ENCODE measurements at regions not wholly inside any gene's neighbourhood (a gene's known extent, or its start where the extent isn't known, plus 50 kb on each side); places are given as distances from the start of the nearest gene placed in this dataset.

- H3K79me2 ChIP-seq (ENCODE audit: insufficient read depth, low read length): no peaks in the 10 kb centered on the region
- no peak overlapping the region for H3K4me2 ChIP-seq (ENCODE audit: low read depth, low read length, poor library complexity, severe bottlenecking)
- no peak overlapping the region for H3K4me3 ChIP-seq (ENCODE audit: low read length, poor library complexity, severe bottlenecking)
- no peaks in the 10 kb centered on the region for H3K9me2 ChIP-seq (replicated peaks; ENCODE audit: low read depth, low read length)
- no peaks in the 10 kb centered on the region for H3F3A ChIP-seq (ENCODE audit: low read depth)
- no peaks in the 10 kb centered on the region for H3K27me3 ChIP-seq (ENCODE audit: insufficient read depth, low read length, poor library complexity, severe bottlenecking)
- H2AFZ ChIP-seq (ENCODE audit: low read length): no peak overlapping the region
- H3K4me1 ChIP-seq (ENCODE audit: insufficient read depth, low read length, poor library complexity, severe bottlenecking): no peaks in the 10 kb centered on the region
- H3K9me3 ChIP-seq (ENCODE audit: insufficient read depth, low read depth, low read length): no peaks in the 10 kb centered on the region
- no peak overlapping the region for H3K9ac ChIP-seq (ENCODE audit: low read depth, low read length, poor library complexity, severe bottlenecking)
- H3K36me3 ChIP-seq (ENCODE audit: insufficient read depth, low read length): no peaks in the 10 kb centered on the region
- TF ChIP-seq, protein P1, sequence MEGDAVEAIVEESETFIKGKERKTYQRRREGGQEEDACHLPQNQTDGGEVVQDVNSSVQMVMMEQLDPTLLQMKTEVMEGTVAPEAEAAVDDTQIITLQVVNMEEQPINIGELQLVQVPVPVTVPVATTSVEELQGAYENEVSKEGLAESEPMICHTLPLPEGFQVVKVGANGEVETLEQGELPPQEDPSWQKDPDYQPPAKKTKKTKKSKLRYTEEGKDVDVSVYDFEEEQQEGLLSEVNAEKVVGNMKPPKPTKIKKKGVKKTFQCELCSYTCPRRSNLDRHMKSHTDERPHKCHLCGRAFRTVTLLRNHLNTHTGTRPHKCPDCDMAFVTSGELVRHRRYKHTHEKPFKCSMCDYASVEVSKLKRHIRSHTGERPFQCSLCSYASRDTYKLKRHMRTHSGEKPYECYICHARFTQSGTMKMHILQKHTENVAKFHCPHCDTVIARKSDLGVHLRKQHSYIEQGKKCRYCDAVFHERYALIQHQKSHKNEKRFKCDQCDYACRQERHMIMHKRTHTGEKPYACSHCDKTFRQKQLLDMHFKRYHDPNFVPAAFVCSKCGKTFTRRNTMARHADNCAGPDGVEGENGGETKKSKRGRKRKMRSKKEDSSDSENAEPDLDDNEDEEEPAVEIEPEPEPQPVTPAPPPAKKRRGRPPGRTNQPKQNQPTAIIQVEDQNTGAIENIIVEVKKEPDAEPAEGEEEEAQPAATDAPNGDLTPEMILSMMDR (conservative IDR thresholded peaks at IDR 0.05; ENCODE audit: low read length): no peak
- TF ChIP-seq EZH2phosphoT487 (IDR thresholded peaks at IDR 0.05; ENCODE audit: borderline replicate concordance): no peak
- H4K20me1 ChIP-seq (ENCODE audit: insufficient read depth, low read length, poor library complexity, severe bottlenecking): no peaks in the 10 kb centered on the region
Measured at GRCh38 chr9:115598751-115599150, 480.8 kb upstream of the TNC start.

- Histone ChIP-seq H3K9me2 (replicated peaks; ENCODE audit: low read depth, low read length) (no peaks in the 10 kb centered on the region), H3K4me3 (ENCODE audit: low read length, poor library complexity, severe bottlenecking) (no peak overlapping the region), H3F3A (ENCODE audit: low read depth) (no peaks in the 10 kb centered on the region), H4K20me1 (ENCODE audit: insufficient read depth, low read length, poor library complexity, severe bottlenecking) (no peaks in the 10 kb centered on the region), H3K79me2 (ENCODE audit: insufficient read depth, low read length) (no peaks in the 10 kb centered on the region), H3K36me3 (ENCODE audit: insufficient read depth, low read length) (no peaks in the 10 kb centered on the region), H3K27me3 (ENCODE audit: insufficient read depth, low read length, poor library complexity, severe bottlenecking) (no peaks in the 10 kb centered on the region), H3K4me2 (ENCODE audit: low read depth, low read length, poor library complexity, severe bottlenecking) (no peak overlapping the region), H2AFZ (ENCODE audit: low read length) (no peak overlapping the region), H3K9ac (ENCODE audit: low read depth, low read length, poor library complexity, severe bottlenecking) (no peak overlapping the region), H3K9me3 (ENCODE audit: insufficient read depth, low read depth, low read length) (no peaks in the 10 kb centered on the region), H3K4me1 (ENCODE audit: insufficient read depth, low read length, poor library complexity, severe bottlenecking) (no peaks in the 10 kb centered on the region)
- TF ChIP-seq, protein P1 (conservative IDR thresholded peaks at IDR 0.05; ENCODE audit: low read length): no peak
- TF ChIP-seq EZH2phosphoT487 (IDR thresholded peaks at IDR 0.05; ENCODE audit: borderline replicate concordance): no peak
Measured at GRCh38 chr9:115599898-115600297, 481.9 kb upstream of the TNC start.

DNA sequence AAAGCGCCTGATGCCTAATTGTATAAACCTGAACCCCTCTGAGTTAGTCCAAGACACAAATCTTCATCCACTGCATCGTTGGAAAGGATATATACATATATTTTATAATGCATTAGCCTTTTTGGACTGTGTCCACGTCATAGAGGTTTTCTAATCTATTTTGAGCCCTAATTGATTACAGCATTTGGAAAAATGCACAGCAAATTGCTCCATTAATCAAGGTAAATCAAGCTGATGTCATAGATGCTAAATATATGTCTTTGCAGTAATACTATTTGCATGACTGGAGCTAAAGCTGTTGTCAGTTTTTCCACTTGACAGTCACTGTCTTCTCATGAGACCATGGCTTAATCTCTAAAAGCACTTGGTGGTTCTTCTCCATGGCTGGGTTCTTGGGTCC, 483.5 kb upstream of the TNC start:
- Histone ChIP-seq H3K9me2 (replicated peaks; ENCODE audit: low read depth, low read length) (no peaks in the 10 kb centered on the region), H3K9ac (ENCODE audit: low read depth, low read length, poor library complexity, severe bottlenecking) (no peak overlapping the region), H3K9me3 (ENCODE audit: insufficient read depth, low read depth, low read length) (no peaks in the 10 kb centered on the region), H3K4me2 (ENCODE audit: low read depth, low read length, poor library complexity, severe bottlenecking) (no peak overlapping the region), H2AFZ (ENCODE audit: low read length) (no peak overlapping the region), H3K4me1 (ENCODE audit: insufficient read depth, low read length, poor library complexity, severe bottlenecking) (no peaks in the 10 kb centered on the region), H3K36me3 (ENCODE audit: insufficient read depth, low read length) (no peaks in the 10 kb centered on the region), H3F3A (ENCODE audit: low read depth) (no peaks in the 10 kb centered on the region), H3K79me2 (ENCODE audit: insufficient read depth, low read length) (no peaks in the 10 kb centered on the region), H3K4me3 (ENCODE audit: low read length, poor library complexity, severe bottlenecking) (no peak overlapping the region), H4K20me1 (ENCODE audit: insufficient read depth, low read length, poor library complexity, severe bottlenecking) (no peaks in the 10 kb centered on the region), H3K27me3 (ENCODE audit: insufficient read depth, low read length, poor library complexity, severe bottlenecking) (no peaks in the 10 kb centered on the region)
- TF ChIP-seq EZH2phosphoT487 (IDR thresholded peaks at IDR 0.05; ENCODE audit: borderline replicate concordance): no peak
- TF ChIP-seq, protein P1 (conservative IDR thresholded peaks at IDR 0.05; ENCODE audit: low read length): no peak

Measured in Loucy (cell line).